Adrenal gland (tissue), 5 donors: ENCODE measurements at regions not wholly inside any gene's neighbourhood (a gene's known extent, or its start where the extent isn't known, plus 50 kb on each side); places are given as distances from the start of the nearest gene placed in this dataset.

Experiments
- CTCF ChIP-seq, 6 experiments: fragments of 450-650 bp in 4 of 6; fragments of 200-600 bp in 2 of 6; sonication (generic) in 1 of 6; IDR thresholded peaks; 1 replicate in 5 of 6; 2 replicates in 1 of 6; pipeline versions ENCODE4 v1.5.1 to v1.8.0; 2016 to 2021; ENCODE audit warnings: antibody characterized with exemption in 6 of 6, mild to moderate bottlenecking in 2 of 6, moderate library complexity in 1 of 6
- POLR2A ChIP-seq, 2 donors: fragments of 450-650 bp; IDR thresholded peaks; one replicate each; pipeline ENCODE4 v1.6.1; 2017; ENCODE audit warnings: antibody characterized with exemption in 2 of 2, mild to moderate bottlenecking in 2 of 2, moderate library complexity in 1 of 2
- donor health status: DM: no; HTN: no; CAD: no.

GRCh38 chr6:105588123-105588710 is 185.3 kb upstream of the PREP start:
- TF ChIP-seq CTCF (IDR thresholded peaks at IDR 0.05) (no peak), POLR2A (IDR thresholded peaks at IDR 0.05) (no peak)
